ENCODE measurements at regions not wholly inside any gene's neighbourhood (a gene's known extent, or its start where the extent isn't known, plus 50 kb on each side); places are given as distances from the start of the nearest gene placed in this dataset.

DNA sequence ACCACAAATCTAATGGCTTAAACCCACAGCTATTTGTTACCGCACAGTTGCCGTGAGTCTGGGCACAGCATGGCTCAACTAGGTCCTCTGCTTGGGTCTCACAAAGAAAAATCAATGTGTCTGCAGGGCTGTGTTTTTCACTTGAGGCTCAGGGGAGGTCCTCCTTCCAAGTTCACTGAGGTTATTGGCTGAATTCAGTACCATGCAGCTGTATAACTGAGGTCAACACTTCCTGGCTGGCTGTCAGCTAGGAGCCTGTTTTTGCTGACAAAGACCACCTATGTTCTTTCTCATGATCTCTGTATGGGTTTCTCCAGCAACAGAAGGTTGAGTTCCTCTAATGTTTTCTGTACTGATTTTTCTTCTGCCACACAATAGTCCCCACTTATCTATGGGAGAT is 736.7 kb upstream of the PRKX start:
- DNase-seq = no peak

DNA sequence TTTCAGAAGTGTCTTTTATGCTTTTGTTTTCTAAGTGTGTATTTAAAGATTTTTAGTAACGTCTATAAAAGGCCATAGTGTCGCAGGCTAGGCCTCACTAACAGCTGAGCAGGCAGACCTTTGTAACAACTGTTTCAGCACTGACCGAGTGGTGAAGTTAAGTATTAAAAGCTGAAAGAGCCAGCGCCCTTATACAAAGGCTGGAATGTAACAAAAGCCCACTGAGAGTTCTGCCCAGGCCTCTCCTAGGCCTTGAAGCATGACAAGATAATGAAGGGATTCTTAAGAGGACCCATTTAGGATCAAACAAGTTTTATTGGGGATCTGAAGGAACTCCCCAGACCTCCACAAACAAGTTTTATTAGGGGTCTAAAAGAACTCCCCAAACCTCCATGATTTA is 722.5 kb upstream of the PRKX start:
- no peak for DNase-seq

DNA sequence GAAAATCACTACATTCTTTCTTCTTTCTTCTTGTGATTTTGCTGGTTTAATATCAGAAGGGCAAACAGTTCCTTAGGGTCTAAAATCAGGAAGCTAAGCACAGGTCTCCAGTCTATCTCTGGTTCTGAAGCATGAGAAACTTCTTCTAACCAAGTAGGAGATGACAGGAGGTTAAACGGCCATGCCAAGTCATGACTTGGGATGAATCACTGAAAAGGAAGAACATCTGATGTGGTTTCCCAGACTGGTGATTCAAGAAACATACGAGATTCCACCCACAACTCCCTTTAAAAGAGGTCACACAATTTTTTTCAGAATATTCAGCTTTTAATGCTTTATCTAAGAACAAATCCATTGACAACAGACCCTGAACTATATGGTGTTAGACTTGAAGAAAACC is 684.0 kb upstream of the PRKX start:
- no peak for DNase-seq

DNA sequence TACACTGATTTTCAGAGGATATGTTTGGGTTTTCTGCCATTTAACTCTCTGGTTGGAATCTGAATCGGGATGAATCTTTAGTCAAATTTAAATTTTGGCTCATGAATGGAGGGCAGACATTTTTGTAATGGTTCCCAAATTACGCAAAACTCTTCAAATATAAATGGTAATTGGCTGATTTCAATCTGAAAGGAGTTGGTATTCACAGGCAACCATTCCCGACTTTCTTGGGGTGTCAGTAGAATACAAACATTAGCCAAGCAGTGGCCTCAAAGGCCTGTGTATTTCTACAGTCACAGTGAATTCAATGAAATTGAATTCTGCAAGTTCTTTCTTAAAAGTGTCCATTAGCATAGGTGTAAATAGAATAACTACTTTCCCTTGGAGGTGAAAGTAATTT is 668.8 kb upstream of the PRKX start:
- DNase-seq = no peak

DNA sequence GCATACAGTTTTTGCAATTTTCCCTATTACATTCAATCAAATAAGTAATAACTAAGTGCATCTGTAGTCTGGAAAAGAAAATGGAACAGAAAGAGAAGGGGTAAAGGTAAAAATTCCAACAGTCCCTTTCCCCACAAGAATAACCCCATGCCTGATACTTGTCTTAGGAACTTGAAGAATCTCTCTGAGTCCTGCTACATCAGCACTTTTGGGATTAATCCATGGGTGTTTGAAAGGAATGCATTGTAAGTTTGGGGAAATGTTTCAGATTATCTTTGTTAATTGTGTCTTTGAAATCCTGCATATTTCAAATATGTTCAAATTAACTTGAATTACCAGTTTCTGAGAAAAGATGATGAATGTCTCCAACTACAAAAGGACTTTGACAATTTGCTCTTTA is 667.3 kb upstream of the PRKX start:
- no peak for DNase-seq

DNA sequence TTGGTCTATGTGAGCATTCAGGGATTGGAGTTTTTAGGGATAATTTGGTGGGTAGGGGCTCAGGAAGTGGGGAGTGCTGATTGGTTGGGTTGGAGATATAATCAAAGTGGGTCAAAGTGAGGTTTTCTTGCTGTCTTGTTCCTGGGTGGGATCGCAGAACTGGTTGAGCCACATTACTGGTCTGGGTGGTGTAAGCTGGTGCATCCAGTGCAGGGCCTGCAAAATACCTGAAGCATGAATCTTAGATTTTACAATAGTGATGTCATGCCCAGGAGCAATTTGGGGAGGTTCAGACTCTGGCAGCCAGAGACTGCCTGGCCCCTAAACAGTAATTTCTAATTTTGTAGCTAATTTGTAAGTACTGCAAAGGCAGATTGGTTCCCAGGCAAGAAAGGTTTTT is 665.6 kb upstream of the PRKX start:
- no peak for DNase-seq

DNA sequence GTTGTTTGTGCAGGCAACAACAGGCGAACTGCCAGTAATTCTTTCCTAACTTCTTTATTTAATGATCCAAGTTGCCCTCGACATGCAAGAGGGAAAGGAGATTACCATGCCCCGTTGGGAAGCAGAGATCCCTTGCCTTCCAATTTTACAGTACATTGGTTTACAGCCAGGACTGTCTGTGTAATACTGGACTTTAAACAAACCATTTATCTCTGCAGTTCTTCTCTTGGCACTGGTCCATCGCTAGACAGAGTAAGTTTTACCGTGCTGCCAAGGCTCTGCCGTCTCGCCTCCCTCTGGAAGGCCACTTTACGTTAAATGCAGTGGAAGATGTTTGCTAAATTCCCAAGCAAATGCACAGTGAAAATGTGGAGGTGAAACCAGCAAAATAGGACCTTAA is 660.3 kb upstream of the PRKX start:
- no peak for DNase-seq

DNA sequence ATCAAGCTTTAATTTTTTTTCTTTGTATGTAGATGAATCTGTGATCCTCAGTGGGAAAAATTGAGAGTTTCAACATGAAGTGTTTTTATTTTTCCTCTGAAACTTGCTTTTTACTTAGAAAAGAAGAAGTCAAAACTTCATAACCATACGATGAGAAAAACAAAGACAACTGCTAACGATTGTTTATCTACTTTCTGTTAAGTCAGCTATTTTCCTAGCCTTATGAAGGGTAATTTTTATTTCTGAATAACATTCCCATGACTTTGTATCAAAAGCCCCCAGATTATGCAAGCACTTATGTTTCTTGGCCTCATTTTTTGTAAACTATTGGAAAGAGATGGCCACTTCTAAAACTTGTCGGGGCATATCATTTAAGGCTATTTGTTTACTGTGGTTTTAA is 645.1 kb upstream of the PRKX start:
- no peak for DNase-seq

DNA sequence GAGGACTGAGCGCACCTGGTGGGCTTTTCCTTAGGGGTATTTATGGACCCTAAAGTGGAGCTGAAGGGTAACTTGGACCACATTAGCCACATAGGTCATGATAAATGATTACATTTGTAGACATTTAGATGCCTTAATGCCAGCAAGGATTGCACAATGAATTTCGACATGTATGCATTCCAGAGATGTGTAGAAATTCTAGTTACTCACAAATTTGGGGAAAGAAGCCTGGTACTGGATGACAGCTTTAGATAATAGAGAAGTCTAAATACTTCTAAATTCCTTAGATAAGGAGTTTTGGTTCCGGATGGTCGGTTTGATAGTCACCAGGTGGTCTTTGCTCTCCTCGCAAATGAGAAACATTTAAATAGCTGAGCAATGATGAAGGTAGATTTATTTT is 609.5 kb upstream of the PRKX start:
- DNase-seq = no peak

DNA sequence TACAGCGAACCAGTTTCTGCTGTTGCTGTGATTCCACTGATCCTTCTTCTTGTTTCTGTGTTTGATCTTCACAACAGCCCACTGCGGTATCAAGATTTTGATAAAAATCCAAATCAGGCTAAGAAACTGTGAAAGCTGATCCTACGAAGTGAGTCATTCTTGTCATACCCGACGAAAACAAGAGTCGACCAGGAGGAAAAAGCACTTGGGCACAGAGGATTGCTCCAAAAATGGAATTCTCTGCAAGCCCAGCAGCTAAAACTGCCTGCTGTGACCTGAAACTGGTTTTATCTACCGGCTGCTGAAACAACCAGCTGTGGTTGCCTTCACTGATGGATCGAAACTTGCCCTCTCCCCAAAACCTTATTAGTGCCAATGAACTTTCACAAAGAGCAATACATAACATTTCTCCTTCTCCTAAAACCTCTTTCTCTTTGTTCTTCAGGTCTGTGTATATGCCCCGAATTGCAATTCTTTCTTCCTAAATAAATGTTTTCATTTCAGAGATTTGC is 607.0 kb upstream of the PRKX start:
- no peak for DNase-seq

DNA sequence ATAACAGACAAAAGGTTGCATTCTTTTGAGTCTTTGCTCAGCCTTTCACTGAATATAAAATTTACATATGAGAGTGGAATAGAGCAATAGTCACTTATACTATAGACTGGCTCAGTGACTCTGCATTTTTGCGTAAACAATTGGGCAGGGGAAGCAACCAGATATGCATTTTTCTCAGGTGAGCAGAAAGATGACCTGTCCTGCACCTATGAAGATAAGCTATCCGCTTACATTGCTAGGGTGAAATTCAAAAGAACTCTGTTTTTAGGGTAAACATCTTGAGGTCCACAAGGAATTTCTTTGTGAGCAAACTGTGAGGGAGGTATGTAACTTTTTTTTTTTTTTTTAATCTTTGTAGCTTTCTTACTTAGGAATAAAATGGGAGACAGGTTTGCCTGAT is 602.4 kb upstream of the PRKX start:
- no peak for DNase-seq

DNA sequence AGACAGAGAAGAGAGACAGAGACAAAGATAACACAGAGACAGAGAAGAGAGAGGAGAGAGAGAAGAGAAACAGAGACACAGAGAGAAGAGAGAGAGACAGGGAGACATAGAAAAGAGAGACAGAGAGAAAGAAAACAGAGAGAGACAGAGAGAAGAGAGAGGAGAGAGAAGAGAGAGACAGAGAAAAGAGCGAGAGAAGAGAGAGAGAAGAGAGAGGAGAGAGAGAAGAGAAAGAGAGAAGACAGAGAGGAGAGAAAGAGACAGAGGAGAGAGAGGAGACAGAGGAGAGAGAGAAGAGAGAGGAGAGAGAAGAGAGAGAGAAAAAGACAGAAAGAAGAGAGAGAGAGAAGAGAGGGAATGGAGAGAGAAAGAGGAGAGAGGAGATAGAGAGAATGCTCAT is 601.1 kb upstream of the PRKX start:
- no peak for DNase-seq

DNA sequence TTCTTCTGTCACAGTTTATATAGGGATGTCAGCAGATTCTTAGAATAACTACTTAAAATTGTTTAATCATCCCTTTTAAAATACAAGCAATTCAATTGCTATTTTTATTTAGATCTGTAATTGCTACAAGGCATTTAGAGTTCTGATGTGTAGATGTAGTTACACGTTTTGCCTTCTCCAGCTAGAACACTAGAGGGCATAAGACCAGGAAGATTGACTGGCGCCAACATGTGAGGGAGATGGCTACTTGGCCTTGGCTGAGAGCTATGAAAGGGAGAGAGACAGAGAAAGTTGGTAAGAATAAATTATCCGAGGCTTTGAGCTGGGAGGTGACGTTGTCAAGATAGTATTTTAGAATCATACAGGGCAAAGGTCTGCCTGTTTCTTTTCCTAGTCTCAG is 563.7 kb upstream of the PRKX start:
- DNase-seq = no peak

DNA sequence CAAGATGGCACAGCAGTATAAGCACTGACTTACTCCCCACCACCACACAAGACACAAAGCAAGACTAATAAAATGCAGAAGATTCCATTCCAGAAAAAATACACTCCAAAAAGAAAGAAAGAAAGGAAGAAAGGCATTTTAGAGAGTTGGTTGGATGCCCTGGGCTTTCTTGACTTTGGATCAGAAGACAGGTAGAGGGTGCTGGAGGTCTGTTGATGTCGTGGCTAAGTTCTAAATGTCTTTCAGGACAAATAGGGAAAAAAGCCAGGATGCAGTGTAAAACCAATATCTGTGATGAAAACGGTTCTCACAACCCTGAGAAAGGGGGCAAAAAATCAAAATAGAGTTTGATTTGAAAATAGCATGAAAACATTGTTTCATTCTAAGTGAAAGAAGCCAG is 555.2 kb upstream of the PRKX start:
- DNase-seq = no peak

DNA sequence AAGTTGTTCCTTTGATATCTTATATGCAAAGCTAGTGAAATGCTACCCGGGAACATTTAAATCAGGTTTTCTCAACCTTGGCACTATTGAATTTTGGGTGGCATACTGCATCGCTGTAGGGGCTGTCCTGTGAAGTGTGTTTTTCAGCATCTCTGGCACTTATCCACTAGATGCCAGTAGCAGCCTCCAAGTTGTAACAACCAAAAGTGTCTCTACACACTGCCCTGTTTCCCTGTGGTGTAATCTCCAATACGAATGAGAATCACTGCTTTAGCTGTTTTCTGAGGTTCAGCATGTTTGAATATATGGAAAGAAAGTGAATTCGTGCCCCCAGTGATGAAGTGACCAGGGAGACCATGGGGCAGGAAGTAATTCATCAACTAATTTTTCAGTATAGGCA is 551.6 kb upstream of the PRKX start:
- no peak for DNase-seq

DNA sequence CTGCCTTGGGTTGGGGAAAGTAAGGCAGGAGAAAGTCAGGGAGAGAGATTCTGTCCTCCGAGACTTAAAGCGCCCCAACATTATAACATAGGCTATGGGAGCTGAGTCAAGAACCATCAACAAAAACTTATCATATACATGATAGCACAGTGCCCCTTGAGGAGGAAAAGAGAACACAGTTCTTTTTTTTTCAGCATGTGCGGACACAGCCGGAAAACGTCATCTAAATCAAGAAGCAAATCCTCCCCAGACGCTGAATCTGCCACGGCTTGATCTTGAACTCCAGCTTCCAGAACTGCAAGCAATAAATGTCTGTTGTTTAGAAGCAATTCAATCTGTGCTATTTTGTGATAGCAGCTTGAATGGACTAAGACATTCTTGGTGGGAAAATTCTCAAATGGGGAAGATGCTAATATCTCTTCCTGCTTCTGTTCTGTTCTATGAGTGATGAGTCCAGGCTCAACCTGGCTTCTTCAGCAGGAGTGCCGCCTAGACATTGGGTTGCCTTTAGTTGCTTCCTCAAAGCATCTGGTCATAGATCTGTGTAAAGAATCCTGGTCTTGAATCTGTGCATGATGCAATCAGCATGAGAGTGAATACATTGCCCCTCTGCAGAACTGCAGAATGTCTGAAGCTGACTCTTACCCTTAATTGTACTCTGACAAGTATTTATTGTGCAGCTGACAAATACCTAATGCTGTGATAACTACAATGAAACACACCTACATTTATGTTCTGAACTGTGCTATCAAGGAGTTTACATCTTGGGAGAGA is 549.8 kb upstream of the PRKX start:
- no peak for DNase-seq

DNA sequence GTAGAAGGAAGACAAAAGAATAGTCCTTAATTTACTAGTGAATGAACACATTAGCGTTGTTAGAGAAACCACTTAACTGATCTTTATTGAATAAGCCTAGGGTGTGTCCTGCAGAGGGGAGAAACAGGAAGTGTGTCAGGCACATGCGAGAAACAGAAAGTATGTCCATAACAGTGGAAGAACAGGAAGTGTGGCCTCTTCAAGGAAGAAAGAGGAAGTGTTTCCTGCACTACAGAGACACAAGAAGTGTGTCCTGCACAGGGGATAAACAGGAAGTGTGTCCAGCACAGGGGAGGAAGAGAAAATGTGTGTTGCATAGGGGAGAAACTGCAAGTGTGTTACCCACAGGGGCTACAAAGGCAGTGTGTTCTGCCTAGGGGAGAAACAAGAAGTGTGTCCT is 539.6 kb upstream of the PRKX start:
- no peak for DNase-seq

DNA sequence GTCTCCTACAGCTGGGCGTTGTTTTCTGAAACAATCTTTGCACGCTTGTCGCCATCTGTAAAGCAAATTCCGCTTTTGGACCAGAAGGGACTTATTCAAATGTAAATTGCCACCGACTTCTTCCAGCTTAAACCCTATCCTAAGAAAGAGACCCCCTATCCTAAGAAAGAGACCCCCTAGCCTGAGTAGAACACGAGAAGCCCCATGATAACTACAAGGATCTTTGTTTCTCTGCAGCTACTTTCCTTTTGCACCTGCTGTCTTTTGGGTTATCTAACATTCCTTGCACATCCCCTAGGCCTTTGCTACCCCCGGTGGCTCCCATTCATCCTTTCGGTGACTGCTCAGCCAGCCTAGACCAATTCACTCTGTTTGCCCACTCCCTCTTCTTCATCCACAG is 536.0 kb upstream of the PRKX start:
- DNase-seq = no peak

DNA sequence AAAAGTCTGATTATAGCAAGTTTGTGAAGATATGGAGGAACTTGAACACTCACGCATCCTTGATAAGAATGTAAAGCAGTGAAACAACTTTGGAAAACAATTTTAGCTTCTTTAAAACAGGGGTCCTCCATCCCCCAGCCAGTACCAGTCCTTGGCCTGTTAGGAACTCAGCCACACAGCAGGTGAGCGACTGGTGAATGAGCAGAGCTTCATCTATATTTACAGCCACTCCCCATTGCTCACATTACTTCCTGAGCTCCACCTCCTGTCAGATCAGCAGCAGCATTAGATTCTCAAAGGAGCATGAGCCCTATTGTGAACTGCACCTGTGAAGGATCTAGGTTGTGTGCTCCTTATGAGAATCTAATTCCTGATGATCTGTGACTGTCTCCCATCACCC is 530.3 kb upstream of the PRKX start:
- DNase-seq = no peak

DNA sequence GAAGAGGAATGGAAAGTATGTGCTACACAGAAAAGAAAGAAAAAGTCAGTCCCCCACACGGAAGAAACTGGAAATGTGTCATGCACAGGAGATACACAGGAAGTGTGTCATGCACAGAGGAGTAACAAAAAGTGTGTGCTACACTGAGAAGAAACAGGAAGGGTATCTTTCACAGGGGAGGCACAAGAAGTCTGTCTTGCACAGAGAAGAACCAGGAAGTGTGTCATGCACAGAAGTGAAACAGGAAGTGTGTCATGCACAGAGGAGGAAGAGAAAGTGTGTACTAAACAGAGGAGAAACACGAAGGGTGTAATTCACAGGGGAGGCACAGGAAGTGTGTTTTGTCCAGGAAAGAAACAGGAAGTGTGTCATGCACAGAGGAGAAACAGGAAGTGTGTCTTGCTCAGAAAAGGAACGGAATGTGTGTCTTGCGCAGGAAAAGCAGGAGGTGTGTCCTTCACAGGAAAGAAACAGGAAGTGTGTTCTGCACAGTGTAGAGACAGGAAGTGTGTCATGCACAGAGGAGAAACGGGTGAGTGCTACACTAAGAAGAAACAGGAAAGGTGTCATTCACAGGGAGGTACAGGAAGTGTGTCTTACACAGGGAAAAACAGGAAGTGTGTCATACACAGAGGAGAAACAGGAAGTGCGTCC is 527.2 kb upstream of the PRKX start:
- DNase-seq = no peak

DNA sequence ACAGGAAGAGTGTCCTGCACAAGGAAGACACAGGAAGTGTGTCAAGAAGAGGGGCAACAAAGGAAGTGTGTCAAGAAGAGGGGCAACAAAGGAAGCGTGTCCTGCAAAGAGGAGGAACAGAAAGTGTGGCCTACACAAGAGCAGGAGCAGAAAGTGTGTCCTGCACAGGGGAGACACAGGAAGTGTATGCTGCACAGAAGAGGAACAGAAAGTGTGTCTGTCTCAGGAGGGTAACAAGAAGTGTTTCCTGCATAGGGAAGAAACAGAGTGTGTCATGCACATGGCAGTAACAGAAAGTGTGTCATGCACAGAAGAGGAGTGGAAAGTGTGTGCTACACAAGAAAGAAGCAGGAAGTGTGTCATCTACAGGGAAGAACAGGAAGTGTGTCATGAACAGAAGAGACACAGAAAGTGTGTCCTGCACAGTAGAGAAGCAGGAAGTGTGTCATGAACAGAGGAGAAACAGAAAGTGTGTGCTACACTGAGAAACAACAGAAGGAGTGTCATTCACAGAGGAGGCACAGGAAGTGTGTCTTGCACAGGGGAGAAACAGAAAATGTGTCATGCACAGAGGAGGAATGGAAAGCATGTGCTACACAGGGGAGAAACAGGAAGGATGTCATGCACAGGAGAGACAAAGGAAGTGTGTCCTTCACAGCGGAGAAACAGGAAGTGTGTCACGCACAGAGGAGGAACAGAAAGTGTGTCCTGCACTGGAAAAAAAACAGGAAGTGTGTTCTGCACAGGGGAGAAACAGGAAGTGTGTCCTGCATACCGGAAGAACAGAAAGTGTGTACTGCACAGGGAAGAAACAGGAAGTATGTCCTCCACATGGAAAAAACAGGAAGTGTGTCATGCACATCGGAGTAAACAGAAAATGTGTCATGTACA is 526.4 kb upstream of the PRKX start:
- DNase-seq = no peak

DNA sequence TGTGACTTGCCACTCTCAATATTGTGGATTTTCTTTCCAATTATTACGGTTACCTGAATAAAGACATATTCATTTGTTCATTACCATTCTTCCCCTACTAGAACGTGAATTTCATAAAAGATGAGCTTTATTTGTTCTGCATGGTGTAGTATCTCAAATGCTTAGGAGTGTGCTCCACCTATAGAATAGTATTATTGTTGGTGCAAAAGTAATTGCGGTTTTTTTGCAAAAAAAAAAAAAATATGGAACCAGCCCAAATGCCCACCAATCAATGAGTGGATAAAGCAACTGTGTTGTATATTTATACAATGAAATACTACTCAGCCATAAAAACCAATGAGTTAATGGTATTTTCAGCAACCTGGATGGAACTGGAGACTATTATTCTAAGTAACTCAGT is 525.5 kb upstream of the PRKX start:
- no peak for DNase-seq

DNA sequence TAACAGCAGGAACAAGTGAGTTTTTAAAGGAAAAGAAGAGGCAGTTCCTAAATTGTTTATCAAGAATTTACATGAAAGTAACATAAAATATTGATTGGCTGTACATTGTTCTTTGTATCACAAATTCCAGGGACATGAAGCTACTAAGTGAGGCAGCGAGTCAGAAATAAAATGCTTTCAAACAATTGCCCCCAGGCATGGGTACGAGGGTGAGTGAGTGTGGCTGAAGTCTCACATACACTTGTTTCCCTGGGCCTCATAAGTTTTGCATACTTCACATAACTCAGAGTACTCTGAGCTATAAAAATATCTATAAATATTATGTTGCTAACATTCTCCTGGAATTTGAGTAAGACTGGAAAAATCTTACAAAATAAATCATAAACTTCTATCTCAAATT is 511.6 kb upstream of the PRKX start:
- DNase-seq = no peak

DNA sequence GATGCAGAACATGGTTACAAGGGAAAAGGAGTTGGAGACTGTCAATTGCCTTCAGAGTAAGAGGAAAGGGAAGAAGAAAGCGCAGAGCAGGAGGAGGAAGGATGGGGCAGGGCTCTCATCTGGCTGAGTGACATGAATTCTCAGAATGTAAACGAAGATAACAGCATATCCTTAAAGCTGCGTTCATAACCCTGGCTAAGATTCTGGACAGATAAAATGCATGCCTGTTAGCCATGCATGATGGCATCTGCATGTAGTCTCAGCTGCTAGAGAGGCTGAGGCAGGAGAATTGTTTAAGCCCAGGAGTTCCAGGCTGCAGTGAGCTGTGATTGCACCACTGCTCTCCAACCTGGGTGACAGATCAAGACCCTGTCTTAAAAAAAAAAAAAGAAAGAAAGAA is 493.5 kb upstream of the PRKX start:
- DNase-seq = no peak
